WERI-Rb-1 (cell line): ENCODE measurements at regions not wholly inside any gene's neighbourhood (a gene's known extent, or its start where the extent isn't known, plus 50 kb on each side); places are given as distances from the start of the nearest gene placed in this dataset.
A peak's percentile ranks its signal among the peaks of the same experiment; 100 is the strongest.

ENCODE experiments used
- DNase-seq: peaks from one replicate; pipeline ENCODE4 v3.0.0-alpha.2; 2020
- H3K27ac ChIP-seq: fragments of 250-450 bp; sonication (Bioruptor Pico); 2 replicates; pipeline ENCODE4 v1.5.1; 2020; ENCODE audit warnings: mild to moderate bottlenecking, moderate library complexity
- H3K27me3 ChIP-seq: fragments of 250-450 bp; sonication (Bioruptor Pico); 2 replicates; pipeline ENCODE4 v1.5.1; 2021; ENCODE audit warnings: mild to moderate bottlenecking, low read depth, moderate library complexity; ENCODE audit not compliant: insufficient read depth, severe bottlenecking
- H3K36me3 ChIP-seq: fragments of 250-450 bp; sonication (Bioruptor Pico); 2 replicates; pipeline ENCODE4 v1.5.1; 2020; ENCODE audit warnings: mild to moderate bottlenecking, moderate library complexity
- H3K4me3 ChIP-seq: 2 replicates; pipeline ENCODE4 v1.5.1; 2011; ENCODE audit warnings: low read depth, mild to moderate bottlenecking, control low read depth, low read length
- H3K9me3 ChIP-seq: fragments of 250-450 bp; sonication (Bioruptor Pico); 2 replicates; pipeline ENCODE4 v1.5.1; 2021; ENCODE audit warnings: mild to moderate bottlenecking, moderate library complexity; ENCODE audit not compliant: severe bottlenecking
- CTCF ChIP-seq: IDR thresholded peaks from 2 replicates; pipeline ENCODE4 v1.5.1; 2011; ENCODE audit warnings: low read depth, mild to moderate bottlenecking, control low read depth, inconsistent platforms, low read length

DNA sequence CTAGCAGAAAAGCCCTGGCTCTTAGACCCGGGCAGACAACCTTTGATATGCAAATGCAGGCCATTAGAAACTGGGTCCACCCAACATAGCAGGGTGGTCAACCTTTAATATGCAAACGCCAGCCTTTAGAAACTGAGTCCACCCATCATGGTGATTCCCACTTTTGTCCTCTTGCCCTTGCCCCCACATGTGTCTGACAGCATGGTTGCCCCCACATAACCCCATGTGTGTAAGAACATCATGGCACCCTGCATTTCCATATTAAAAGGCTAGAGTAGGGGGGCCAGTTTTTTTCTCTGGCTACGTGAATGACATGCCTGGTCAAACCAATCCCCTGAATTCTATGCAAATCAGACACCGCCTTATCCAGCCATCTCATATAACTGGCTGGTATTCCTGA lies 273.2 kb upstream of the PRDM9 start:
- no peak overlapping the region for H3K27ac ChIP-seq
- TF ChIP-seq CTCF: no peak
- DNase-seq: no peak
- H3K4me3 ChIP-seq: no peak overlapping the region
- H3K36me3 ChIP-seq: no peaks in the 10 kb centered on the region
- no peaks in the 10 kb centered on the region for H3K27me3 ChIP-seq
- H3K9me3 ChIP-seq: no peaks in the 10 kb centered on the region

GRCh38 chr5:23223846-23224245 lies 283.6 kb upstream of the PRDM9 start:
- no peaks in the 10 kb centered on the region for H3K27me3 ChIP-seq
- DNase-seq: no peak
- H3K36me3 ChIP-seq: no peaks in the 10 kb centered on the region
- no peak for TF ChIP-seq CTCF
- no peak overlapping the region for H3K27ac ChIP-seq
- no peaks in the 10 kb centered on the region for H3K9me3 ChIP-seq
- no peak overlapping the region for H3K4me3 ChIP-seq

GRCh38 chr5:23221831-23222230 lies 285.6 kb upstream of the PRDM9 start:
- Histone ChIP-seq H3K36me3 (no peaks in the 10 kb centered on the region), H3K4me3 (no peak overlapping the region), H3K9me3 (no peaks in the 10 kb centered on the region), H3K27ac (no peak overlapping the region), H3K27me3 (no peaks in the 10 kb centered on the region)
- TF ChIP-seq CTCF: no peak
- DNase-seq: no peak

GRCh38 chr5:23217159-23217558 lies 290.2 kb upstream of the PRDM9 start:
- Histone ChIP-seq H3K27me3 (no peaks in the 10 kb centered on the region), H3K9me3 (no peaks in the 10 kb centered on the region), H3K4me3 (no peak overlapping the region), H3K36me3 (no peaks in the 10 kb centered on the region), H3K27ac (no peak overlapping the region)
- TF ChIP-seq CTCF: no peak
- DNase-seq: no peak

GRCh38 chr5:23216345-23216744 lies 291.1 kb upstream of the PRDM9 start:
- no peak for TF ChIP-seq CTCF
- Histone ChIP-seq H3K27me3 (no peaks in the 10 kb centered on the region), H3K4me3 (no peak overlapping the region), H3K27ac (no peak overlapping the region), H3K9me3 (no peaks in the 10 kb centered on the region), H3K36me3 (no peaks in the 10 kb centered on the region)
- DNase-seq: no peak

GRCh38 chr5:23208959-23209431 lies 298.4 kb upstream of the PRDM9 start:
- Histone ChIP-seq H3K9me3 (no peaks in the 10 kb centered on the region), H3K27me3 (no peaks in the 10 kb centered on the region), H3K4me3 (no peak overlapping the region), H3K36me3 (no peaks in the 10 kb centered on the region), H3K27ac (no peak overlapping the region)
- peak; percentile 78 for TF ChIP-seq CTCF
- DNase-seq: peak; percentile 62
